Thyroid gland (tissue), 4 donors: ENCODE measurements at regions not wholly inside any gene's neighbourhood (a gene's known extent, or its start where the extent isn't known, plus 50 kb on each side); places are given as distances from the start of the nearest gene placed in this dataset.
A peak's percentile ranks its signal among the peaks of the same experiment; 100 is the strongest.

Experiments
- DNase-seq, 2 donors: peaks; one replicate each; pipeline ENCODE4 v3.0.0-alpha.2; 2019
- H3K27ac ChIP-seq, 3 donors: fragments of 200-600 bp; sonication (generic); 1 replicate in 2 of 3; 2 replicates in 1 of 3; pipeline ENCODE4 v1.5.1; 2016 to 2019; ENCODE audit warnings: mild to moderate bottlenecking in 1 of 3, moderate library complexity in 1 of 3
- H3K27me3 ChIP-seq: fragments of 200-600 bp; sonication (generic); one replicate; pipeline ENCODE4 v1.5.1; 2019
- H3K36me3 ChIP-seq, 2 donors: fragments of 200-600 bp; sonication (generic); one replicate each; pipeline ENCODE4 v1.5.1; 2016 to 2019
- H3K4me1 ChIP-seq, 2 donors: fragments of 200-600 bp; sonication (generic); one replicate each; pipeline ENCODE4 v1.5.1; 2017 to 2019
- H3K4me3 ChIP-seq, 3 donors: fragments of 200-600 bp; sonication (generic); replicated peaks in 1 of 3; 1 replicate in 2 of 3; 2 replicates in 1 of 3; pipeline ENCODE4 v1.5.1; 2016; ENCODE audit warnings: mild to moderate bottlenecking in 1 of 3
- H3K9me3 ChIP-seq: fragments of 200-600 bp; sonication (generic); one replicate; pipeline ENCODE4 v1.5.1; 2017
- CTCF ChIP-seq, 6 experiments: fragments of 200-600 bp in 3 of 6; fragments of 450-650 bp in 3 of 6; sonication (generic) in 3 of 6; IDR thresholded peaks; one replicate each; pipeline ENCODE4 v1.5.1; 2016 to 2019; ENCODE audit warnings: antibody characterized with exemption in 6 of 6, mild to moderate bottlenecking in 2 of 6, inconsistent platforms in 1 of 6, moderate library complexity in 1 of 6
- POLR2A ChIP-seq, 2 donors: fragments of 450-650 bp; IDR thresholded peaks; one replicate each; pipeline ENCODE4 v1.6.1; 2017; ENCODE audit warnings: antibody characterized with exemption in 2 of 2, mild to moderate bottlenecking in 2 of 2, moderate library complexity in 1 of 2
- WGBS, 2 donors: methylation state at CpG; one replicate each; pipeline ENCODE4 v1.1.5; 2017; 5-methylcytosine and 5-hydroxymethylcytosine counted together
- intact Hi-C: fragments of 100-400 bp; cut with DNase I; formaldehyde crosslinking; loops from one replicate; pipeline ENCODE4 v1.15.1; 2023

- Histone ChIP-seq H3K4me3 (no peak overlapping the region), H3K36me3 (no peaks in the 10 kb centered on the region), H3K27me3 (no peaks in the 10 kb centered on the region), H3K4me1 (peaks cover 4 to 8% of the 10 kb centered on the region in 2 donors), H3K9me3 (no peaks in the 10 kb centered on the region), H3K27ac (no peak overlapping the region)
- peak; percentile 30 to 42 for DNase-seq
- intact Hi-C loops, result loop anchor here (10.0 kb wide), 1 partner anchor 280 kb away; no protein-coding TSS in a partner anchor
- TF ChIP-seq CTCF (IDR thresholded peaks at IDR 0.05) (no peak), POLR2A (IDR thresholded peaks at IDR 0.05) (no peak)
- 40 to 49% methylated on average over 3 of the region's 3 CpGs for WGBS, 2 donors
These were observed 161.2 kb upstream of the PITX1 start for GRCh38 chr5:135195270-135195608.

GRCh38 chr5:135194573-135195269 lies 160.7 kb upstream of the PITX1 start:
- Histone ChIP-seq H3K4me1 (peaks cover 4 to 8% of the 10 kb centered on the region in 2 donors), H3K4me3 (no peak overlapping the region), H3K27ac (no peak overlapping the region), H3K27me3 (no peaks in the 10 kb centered on the region), H3K9me3 (no peaks in the 10 kb centered on the region), H3K36me3 (no peaks in the 10 kb centered on the region)
- no peak for DNase-seq
- no peak for TF ChIP-seq CTCF (IDR thresholded peaks at IDR 0.05)
- no peak for TF ChIP-seq POLR2A (IDR thresholded peaks at IDR 0.05)
- intact Hi-C loops, result loop anchor here (10.0 kb wide), 1 partner anchor 280 kb away; no protein-coding TSS in a partner anchor
- 65 to 82% methylated on average over 4 of the region's 4 CpGs for whole genome bisulfite sequencing, 2 donors

- no peak overlapping the region for H3K27ac ChIP-seq
- no peak overlapping the region for H3K4me3 ChIP-seq
- peaks cover 4 to 8% of the 10 kb centered on the region in 2 donors for H3K4me1 ChIP-seq
- H3K9me3 ChIP-seq, result no peaks in the 10 kb centered on the region
- TF ChIP-seq POLR2A (IDR thresholded peaks at IDR 0.05), result no peak
- no peak for TF ChIP-seq CTCF (IDR thresholded peaks at IDR 0.05)
- intact Hi-C loops, result loop anchor here (10.0 kb wide), 1 partner anchor 279 kb away; no protein-coding TSS in a partner anchor
- 82 to 88% methylated on average over 2 of the region's 2 CpGs for WGBS, 2 donors
- H3K36me3 ChIP-seq, result no peaks in the 10 kb centered on the region
- DNase-seq, result no peak
- H3K27me3 ChIP-seq, result no peaks in the 10 kb centered on the region
These were observed 160.1 kb upstream of the PITX1 start for GRCh38 chr5:135194126-135194488.

- Histone ChIP-seq H3K27me3 (no peaks in the 10 kb centered on the region), H3K27ac (no peak overlapping the region), H3K9me3 (no peaks in the 10 kb centered on the region), H3K36me3 (no peaks in the 10 kb centered on the region), H3K4me1 (peaks cover 4 to 8% of the 10 kb centered on the region in 2 donors), H3K4me3 (no peak overlapping the region)
- TF ChIP-seq CTCF (IDR thresholded peaks at IDR 0.05) (no peak), POLR2A (IDR thresholded peaks at IDR 0.05) (no peak)
- WGBS, 2 donors, result 83 to 87% methylated on average over 8 of the region's 8 CpGs
- DNase-seq, result no peak
- intact Hi-C loops, result loop anchor here (10.0 kb wide), 1 partner anchor 279 kb away; no protein-coding TSS in a partner anchor
These were observed 159.4 kb upstream of the PITX1 start for GRCh38 chr5:135193213-135194125.
